Neural cell (in vitro differentiated cells): ENCODE measurements at regions not wholly inside any gene's neighbourhood (a gene's known extent, or its start where the extent isn't known, plus 50 kb on each side); places are given as distances from the start of the nearest gene placed in this dataset.

Experiments used
- H2AFZ ChIP-seq: fragments of 200-600, 300-800 bp; sonication (generic), shearing (Covaris generic); 2 replicates; pipeline ENCODE4 v1.6.0; 2014; ENCODE audit warnings: low read depth, mild to moderate bottlenecking, antibody characterized with exemption, low read length, moderate library complexity
- H3F3A ChIP-seq: fragments of 200-600 bp; shearing (Covaris generic); 2 replicates; pipeline ENCODE4 v1.6.1; 2016; ENCODE audit warnings: mild to moderate bottlenecking, moderate library complexity, mixed read lengths, antibody characterized with exemption, low read length; ENCODE audit not compliant: insufficient read depth, poor library complexity, severe bottlenecking
- H3K27ac ChIP-seq: fragments of 200-600, 300-800 bp; sonication (generic), shearing (Covaris generic); 2 replicates; pipeline ENCODE4 v1.5.1; 2014; ENCODE audit warnings: mild to moderate bottlenecking, low read length, moderate library complexity
- H3K27me3 ChIP-seq: fragments of 300-800, 200-600 bp; sonication (generic), shearing (Covaris generic); 2 replicates; pipeline ENCODE4 v1.6.0; 2014; ENCODE audit warnings: mild to moderate bottlenecking, low read depth, low read length, moderate library complexity; ENCODE audit not compliant: insufficient read depth
- H3K36me3 ChIP-seq: fragments of 300-800, 200-600 bp; sonication (generic), shearing (Covaris generic); 2 replicates; pipeline ENCODE4 v1.5.1; 2014; ENCODE audit warnings: mild to moderate bottlenecking, antibody characterized with exemption, low read length, moderate library complexity; ENCODE audit not compliant: insufficient read depth
- H3K4me2 ChIP-seq: fragments of 300-800, 200-600 bp; sonication (generic), shearing (Covaris generic); 2 replicates; pipeline ENCODE4 v1.6.0; 2014; ENCODE audit warnings: mild to moderate bottlenecking, low read length
- H3K4me3 ChIP-seq: fragments of 300-800, 200-600 bp; sonication (generic), shearing (Covaris generic); 2 replicates; pipeline ENCODE4 v1.5.1; 2014; ENCODE audit warnings: mild to moderate bottlenecking, low read length, moderate library complexity
- H3K79me2 ChIP-seq: fragments of 200-600 bp; shearing (Covaris generic); replicated peaks from 2 replicates; pipeline ENCODE4 v1.6.0; 2014; ENCODE audit warnings: mild to moderate bottlenecking, low read length, moderate library complexity; ENCODE audit not compliant: insufficient read depth
- H3K9ac ChIP-seq: fragments of 300-800, 200-600 bp; sonication (generic), shearing (Covaris generic); 2 replicates; pipeline ENCODE4 v1.6.1; 2016; ENCODE audit warnings: mild to moderate bottlenecking, low read length, mixed read lengths
- H3K9me2 ChIP-seq: fragments of 200-600 bp; shearing (Covaris generic); 2 replicates; pipeline ENCODE4 v1.6.1; 2016; ENCODE audit warnings: mild to moderate bottlenecking, low read length, mixed read lengths; ENCODE audit not compliant: insufficient read depth
- H3K9me3 ChIP-seq: fragments of 200-600, 300-800 bp; sonication (generic), shearing (Covaris generic); 2 replicates; pipeline ENCODE4 v1.6.1; 2016; ENCODE audit warnings: mild to moderate bottlenecking, mixed run types, low read length, moderate library complexity, mixed read lengths
- H4K20me1 ChIP-seq: fragments of 200-600 bp; shearing (Covaris generic); 2 replicates; pipeline ENCODE4 v1.6.1; 2016; ENCODE audit warnings: mild to moderate bottlenecking, mixed run types; ENCODE audit not compliant: insufficient read depth
- EP300 ChIP-seq: fragments of 450-650 bp; conservative IDR thresholded peaks from 2 replicates; pipeline ENCODE4 v1.6.1; 2014; ENCODE audit warnings: antibody characterized with exemption, mild to moderate bottlenecking, moderate library complexity; ENCODE audit not compliant: poor library complexity, severe bottlenecking
- EZH2 ChIP-seq: fragments of 200-600, 300-800 bp; shearing (Covaris generic), sonication (generic); IDR thresholded peaks from 2 replicates; pipeline ENCODE4 v1.6.1; 2014; ENCODE audit warnings: antibody characterized with exemption, low read length, borderline replicate concordance, mild to moderate bottlenecking; ENCODE audit not compliant: insufficient read depth, poor library complexity, severe bottlenecking
- RAD21 ChIP-seq: fragments of 450-650 bp; conservative IDR thresholded peaks from 2 replicates; pipeline ENCODE4 v1.6.1; 2014; ENCODE audit warnings: antibody characterized with exemption, mild to moderate bottlenecking, moderate library complexity
- SMC3 ChIP-seq: fragments of 450-650 bp; conservative IDR thresholded peaks from 2 replicates; pipeline ENCODE4 v1.6.1; 2014; ENCODE audit warnings: antibody characterized with exemption, mild to moderate bottlenecking, moderate library complexity; ENCODE audit not compliant: poor library complexity
- TAF1 ChIP-seq: IDR thresholded peaks from 2 replicates; pipeline ENCODE4 v1.6.1; 2012; ENCODE audit warnings: low read depth
- TF ChIP-seq, protein P1 (sequence below): IDR thresholded peaks from 2 replicates; pipeline ENCODE4 v1.6.1; 2012; ENCODE audit warnings: borderline replicate concordance
- TF ChIP-seq, protein P2 (sequence below): fragments of 450-650 bp; IDR thresholded peaks from 2 replicates; pipeline ENCODE4 v1.5.1; 2014; ENCODE audit warnings: antibody characterized with exemption, mild to moderate bottlenecking, moderate library complexity; ENCODE audit not compliant: poor library complexity, severe bottlenecking

DNA sequence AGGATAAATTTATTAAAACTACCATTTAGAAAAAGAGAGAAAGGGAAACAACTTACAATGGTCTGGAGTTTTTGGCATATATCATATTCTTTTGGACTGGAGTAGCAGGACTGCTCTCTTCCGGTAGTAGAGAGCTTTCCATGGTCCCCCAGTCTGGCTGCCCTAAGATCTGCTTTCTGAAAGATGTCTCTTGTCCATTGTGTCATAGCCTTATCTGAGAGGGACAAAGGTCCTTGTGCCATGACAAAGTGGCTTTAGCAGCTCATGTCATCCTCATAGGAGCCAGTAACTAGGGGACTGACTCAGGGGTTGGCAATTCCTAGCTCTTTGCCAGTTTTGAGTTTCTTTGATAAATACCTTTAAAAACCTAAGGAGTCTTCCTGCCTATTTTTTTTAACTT is 505.5 kb upstream of the ZEB2 start:
- no peak for TF ChIP-seq TAF1
- Histone ChIP-seq H3K4me3 (no peak overlapping the region), H3F3A (no peaks in the 10 kb centered on the region), H3K4me2 (no peak overlapping the region), H3K9me2 (no peaks in the 10 kb centered on the region), H3K36me3 (no peaks in the 10 kb centered on the region), H3K79me2 (no peaks in the 10 kb centered on the region), H3K9ac (no peak overlapping the region), H4K20me1 (no peaks in the 10 kb centered on the region), H3K9me3 (no peaks in the 10 kb centered on the region), H2AFZ (no peak overlapping the region), H3K27ac (no peak overlapping the region), H3K27me3 (no peaks in the 10 kb centered on the region)

GRCh38 chr2:145023334-145023934 is 503.5 kb upstream of the ZEB2 start:
- no peaks in the 10 kb centered on the region for H3K79me2 ChIP-seq
- no peak overlapping the region for H3K4me2 ChIP-seq
- H3K9me3 ChIP-seq, result no peaks in the 10 kb centered on the region
- H3K27ac ChIP-seq, result no peak overlapping the region
- H3K27me3 ChIP-seq, result no peaks in the 10 kb centered on the region
- no peaks in the 10 kb centered on the region for H3K9me2 ChIP-seq
- H3F3A ChIP-seq, result no peaks in the 10 kb centered on the region
- no peak overlapping the region for H2AFZ ChIP-seq
- H3K9ac ChIP-seq, result no peak overlapping the region
- H4K20me1 ChIP-seq, result no peaks in the 10 kb centered on the region
- TF ChIP-seq, protein P1, sequence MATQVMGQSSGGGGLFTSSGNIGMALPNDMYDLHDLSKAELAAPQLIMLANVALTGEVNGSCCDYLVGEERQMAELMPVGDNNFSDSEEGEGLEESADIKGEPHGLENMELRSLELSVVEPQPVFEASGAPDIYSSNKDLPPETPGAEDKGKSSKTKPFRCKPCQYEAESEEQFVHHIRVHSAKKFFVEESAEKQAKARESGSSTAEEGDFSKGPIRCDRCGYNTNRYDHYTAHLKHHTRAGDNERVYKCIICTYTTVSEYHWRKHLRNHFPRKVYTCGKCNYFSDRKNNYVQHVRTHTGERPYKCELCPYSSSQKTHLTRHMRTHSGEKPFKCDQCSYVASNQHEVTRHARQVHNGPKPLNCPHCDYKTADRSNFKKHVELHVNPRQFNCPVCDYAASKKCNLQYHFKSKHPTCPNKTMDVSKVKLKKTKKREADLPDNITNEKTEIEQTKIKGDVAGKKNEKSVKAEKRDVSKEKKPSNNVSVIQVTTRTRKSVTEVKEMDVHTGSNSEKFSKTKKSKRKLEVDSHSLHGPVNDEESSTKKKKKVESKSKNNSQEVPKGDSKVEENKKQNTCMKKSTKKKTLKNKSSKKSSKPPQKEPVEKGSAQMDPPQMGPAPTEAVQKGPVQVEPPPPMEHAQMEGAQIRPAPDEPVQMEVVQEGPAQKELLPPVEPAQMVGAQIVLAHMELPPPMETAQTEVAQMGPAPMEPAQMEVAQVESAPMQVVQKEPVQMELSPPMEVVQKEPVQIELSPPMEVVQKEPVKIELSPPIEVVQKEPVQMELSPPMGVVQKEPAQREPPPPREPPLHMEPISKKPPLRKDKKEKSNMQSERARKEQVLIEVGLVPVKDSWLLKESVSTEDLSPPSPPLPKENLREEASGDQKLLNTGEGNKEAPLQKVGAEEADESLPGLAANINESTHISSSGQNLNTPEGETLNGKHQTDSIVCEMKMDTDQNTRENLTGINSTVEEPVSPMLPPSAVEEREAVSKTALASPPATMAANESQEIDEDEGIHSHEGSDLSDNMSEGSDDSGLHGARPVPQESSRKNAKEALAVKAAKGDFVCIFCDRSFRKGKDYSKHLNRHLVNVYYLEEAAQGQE, result no peak
- no peak for TF ChIP-seq SMC3
- TF ChIP-seq RAD21, result no peak
- TF ChIP-seq EP300, result no peak
- no peak for TF ChIP-seq EZH2
- TF ChIP-seq, protein P2, sequence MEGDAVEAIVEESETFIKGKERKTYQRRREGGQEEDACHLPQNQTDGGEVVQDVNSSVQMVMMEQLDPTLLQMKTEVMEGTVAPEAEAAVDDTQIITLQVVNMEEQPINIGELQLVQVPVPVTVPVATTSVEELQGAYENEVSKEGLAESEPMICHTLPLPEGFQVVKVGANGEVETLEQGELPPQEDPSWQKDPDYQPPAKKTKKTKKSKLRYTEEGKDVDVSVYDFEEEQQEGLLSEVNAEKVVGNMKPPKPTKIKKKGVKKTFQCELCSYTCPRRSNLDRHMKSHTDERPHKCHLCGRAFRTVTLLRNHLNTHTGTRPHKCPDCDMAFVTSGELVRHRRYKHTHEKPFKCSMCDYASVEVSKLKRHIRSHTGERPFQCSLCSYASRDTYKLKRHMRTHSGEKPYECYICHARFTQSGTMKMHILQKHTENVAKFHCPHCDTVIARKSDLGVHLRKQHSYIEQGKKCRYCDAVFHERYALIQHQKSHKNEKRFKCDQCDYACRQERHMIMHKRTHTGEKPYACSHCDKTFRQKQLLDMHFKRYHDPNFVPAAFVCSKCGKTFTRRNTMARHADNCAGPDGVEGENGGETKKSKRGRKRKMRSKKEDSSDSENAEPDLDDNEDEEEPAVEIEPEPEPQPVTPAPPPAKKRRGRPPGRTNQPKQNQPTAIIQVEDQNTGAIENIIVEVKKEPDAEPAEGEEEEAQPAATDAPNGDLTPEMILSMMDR, result no peak
- H3K4me3 ChIP-seq, result no peak overlapping the region
- H3K36me3 ChIP-seq, result no peaks in the 10 kb centered on the region

DNA sequence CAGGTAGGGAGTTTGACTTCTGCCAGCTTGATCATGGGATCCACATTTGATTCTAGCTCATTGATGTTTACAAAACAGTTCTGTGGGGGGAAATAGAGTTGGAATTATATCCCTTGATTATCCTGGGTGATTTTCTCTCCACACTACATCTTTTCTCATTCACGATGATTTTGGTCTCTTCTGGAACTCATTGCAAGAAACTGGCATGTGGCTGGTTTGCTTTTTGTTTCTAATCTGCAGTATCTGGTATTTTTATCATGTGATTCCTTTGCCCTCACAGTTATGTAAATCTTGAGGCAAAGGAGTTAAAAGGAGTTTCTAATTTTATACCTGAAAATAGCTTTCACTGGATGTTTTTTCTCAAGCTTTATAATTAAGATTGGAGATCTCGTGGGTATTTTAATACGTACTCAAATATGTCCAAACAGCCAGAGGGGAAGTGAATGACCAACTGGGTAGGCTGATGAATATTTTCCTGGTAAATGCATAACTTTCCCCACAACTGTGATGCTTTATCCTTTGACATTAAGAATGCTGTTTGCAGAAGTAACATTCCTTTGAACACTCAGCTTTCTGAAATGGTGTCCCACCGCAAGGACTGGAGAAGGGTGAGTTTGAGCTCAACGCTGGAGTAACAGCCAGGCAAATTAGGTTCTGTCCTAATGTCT is 502.9 kb upstream of the ZEB2 start:
- TF ChIP-seq EP300, result no peak
- no peaks in the 10 kb centered on the region for H3K79me2 ChIP-seq
- no peak overlapping the region for H3K9ac ChIP-seq
- no peaks in the 10 kb centered on the region for H3F3A ChIP-seq
- H3K4me3 ChIP-seq, result no peak overlapping the region
- H3K27me3 ChIP-seq, result no peaks in the 10 kb centered on the region
- no peak overlapping the region for H2AFZ ChIP-seq
- H3K9me2 ChIP-seq, result no peaks in the 10 kb centered on the region
- no peaks in the 10 kb centered on the region for H3K36me3 ChIP-seq
- H4K20me1 ChIP-seq, result no peaks in the 10 kb centered on the region
- H3K27ac ChIP-seq, result no peak overlapping the region
- H3K4me2 ChIP-seq, result no peak overlapping the region
- no peaks in the 10 kb centered on the region for H3K9me3 ChIP-seq
